GM18861 (cell line): ENCODE measurements at regions not wholly inside any gene's neighbourhood (a gene's known extent, or its start where the extent isn't known, plus 50 kb on each side); places are given as distances from the start of the nearest gene placed in this dataset.

Source experiments
- ATAC-seq: cut with Tn5 transposase; IDR thresholded peaks from one replicate; pipeline ENCODE4 v1.9.1; 2021; ENCODE audit not compliant: unreplicated experiment

GRCh38 chr4:149296503-149296902 is 519.1 kb downstream of the IQCM start:
- no peak for ATAC-seq

- no peak for ATAC-seq
Measured at GRCh38 chr4:149296084-149296483, 519.6 kb downstream of the IQCM start.

GRCh38 chr4:149294601-149295000 is 521.0 kb downstream of the IQCM start:
- no peak for ATAC-seq

GRCh38 chr4:149293046-149293649 is 522.5 kb downstream of the IQCM start:
- no peak for ATAC-seq

GRCh38 chr4:149292425-149293007 is 523.1 kb downstream of the IQCM start:
- ATAC-seq, result no peak

GRCh38 chr4:149291463-149291862 is 524.2 kb downstream of the IQCM start:
- ATAC-seq, result no peak

GRCh38 chr4:149280806-149281205 is 534.8 kb downstream of the IQCM start:
- ATAC-seq, result no peak

GRCh38 chr4:149279776-149280175 is 535.9 kb downstream of the IQCM start:
- no peak for ATAC-seq

- ATAC-seq, result no peak
Measured at GRCh38 chr4:149279331-149279730, 536.3 kb downstream of the IQCM start.

- no peak for ATAC-seq
Measured at GRCh38 chr4:149277705-149278104, 537.9 kb downstream of the IQCM start.

- ATAC-seq, result no peak
Measured at GRCh38 chr4:149269835-149270234, 545.8 kb downstream of the IQCM start.

- no peak for ATAC-seq
Measured at GRCh38 chr4:149266301-149266700, 549.3 kb downstream of the IQCM start.

GRCh38 chr4:149265645-149266044 is 550.0 kb downstream of the IQCM start:
- no peak for ATAC-seq

- peak; percentile 83 for ATAC-seq
Measured at GRCh38 chr4:149264093-149264733, 551.4 kb downstream of the IQCM start.

GRCh38 chr4:149248191-149248764 is 567.4 kb downstream of the IQCM start:
- ATAC-seq, result no peak

- no peak for ATAC-seq
Measured at GRCh38 chr4:149247164-149247563, 568.5 kb downstream of the IQCM start.

GRCh38 chr4:149245333-149245732 is 570.3 kb downstream of the IQCM start:
- ATAC-seq, result no peak

GRCh38 chr4:149238097-149238496 is 577.5 kb downstream of the IQCM start:
- ATAC-seq, result no peak

- ATAC-seq, result no peak
Measured at GRCh38 chr4:149234798-149235197, 580.8 kb downstream of the IQCM start.

- no peak for ATAC-seq
Measured at GRCh38 chr4:149223659-149224058, 592.0 kb downstream of the IQCM start.

GRCh38 chr4:149218672-149219071 is 597.0 kb downstream of the IQCM start:
- ATAC-seq, result no peak

- ATAC-seq, result no peak
Measured at GRCh38 chr4:149214301-149214700, 601.3 kb downstream of the IQCM start.
